ENCODE measurements at regions not wholly inside any gene's neighbourhood (a gene's known extent, or its start where the extent isn't known, plus 50 kb on each side); places are given as distances from the start of the nearest gene placed in this dataset.

DNA sequence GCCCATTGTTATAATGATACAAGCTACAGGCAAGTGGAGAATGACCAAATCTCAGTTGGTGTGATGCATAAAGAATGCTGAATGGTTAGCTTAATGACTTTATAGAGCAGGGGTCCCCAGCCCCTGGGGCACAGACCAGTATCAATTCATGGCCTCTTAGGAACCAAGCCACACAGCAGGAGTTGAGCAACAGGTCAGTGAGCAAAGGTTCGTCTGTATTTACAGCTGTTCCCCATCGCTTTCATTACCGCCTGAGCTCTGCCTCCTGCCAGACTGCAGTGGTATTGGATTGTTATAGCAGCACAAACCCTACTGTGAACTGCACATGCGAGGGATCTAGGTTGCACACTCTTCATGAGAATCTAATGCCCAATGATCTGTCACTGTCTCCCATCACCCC lies 114.0 kb upstream of the ZFHX3 start:
- Histone ChIP-seq H3K9ac (ENCODE audit: low read length) (no peak overlapping the region), H3K27ac (ENCODE audit: low read depth, low read length) (no peak overlapping the region), H3K4me3 (ENCODE audit: low read length) (no peak overlapping the region), H3K36me3 (ENCODE audit: control insufficient read depth, insufficient read depth, low read length) (no peaks in the 10 kb centered on the region), H3K27me3 (ENCODE audit: control insufficient read depth, insufficient read depth, low read length) (no peaks in the 10 kb centered on the region), H3K4me1 (ENCODE audit: control insufficient read depth, insufficient read depth, low read length) (no peaks in the 10 kb centered on the region)

DNA sequence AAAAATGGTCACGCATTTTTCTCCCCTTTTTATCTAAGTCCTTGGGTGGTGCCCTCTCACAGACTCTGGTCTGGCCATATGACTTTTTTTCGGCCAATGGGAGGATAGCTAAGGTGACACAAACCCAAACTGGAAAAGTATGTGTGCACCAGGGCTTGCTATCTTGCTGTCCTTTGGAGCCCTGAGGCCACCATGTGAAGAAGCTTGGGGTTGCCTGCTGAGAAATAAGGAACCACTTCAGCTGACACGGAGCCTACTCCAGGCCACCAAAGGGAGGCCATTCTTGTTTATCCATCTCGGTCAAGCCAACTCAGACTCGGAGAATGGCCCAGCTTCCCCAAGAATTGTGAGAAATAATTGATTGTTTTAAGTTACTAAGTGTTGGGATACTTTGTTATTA lies 111.4 kb upstream of the ZFHX3 start:
- Histone ChIP-seq H3K27me3 (ENCODE audit: control insufficient read depth, insufficient read depth, low read length) (no peaks in the 10 kb centered on the region), H3K9ac (ENCODE audit: low read length) (no peak overlapping the region), H3K4me1 (ENCODE audit: control insufficient read depth, insufficient read depth, low read length) (no peaks in the 10 kb centered on the region), H3K27ac (ENCODE audit: low read depth, low read length) (no peak overlapping the region), H3K4me3 (ENCODE audit: low read length) (no peak overlapping the region), H3K36me3 (ENCODE audit: control insufficient read depth, insufficient read depth, low read length) (no peaks in the 10 kb centered on the region)

- no peaks in the 10 kb centered on the region for H3K36me3 ChIP-seq (ENCODE audit: control insufficient read depth, insufficient read depth, low read length)
- no peaks in the 10 kb centered on the region for H3K4me1 ChIP-seq (ENCODE audit: control insufficient read depth, insufficient read depth, low read length)
- H3K27ac ChIP-seq (ENCODE audit: low read depth, low read length) = no peak overlapping the region
- H3K27me3 ChIP-seq (ENCODE audit: control insufficient read depth, insufficient read depth, low read length) = no peaks in the 10 kb centered on the region
- no peak overlapping the region for H3K4me3 ChIP-seq (ENCODE audit: low read length)
- no peak overlapping the region for H3K9ac ChIP-seq (ENCODE audit: low read length)
These were observed 109.9 kb upstream of the ZFHX3 start for GRCh38 chr16:73157861-73158260.

- Histone ChIP-seq H3K27me3 (ENCODE audit: control insufficient read depth, insufficient read depth, low read length) (no peaks in the 10 kb centered on the region), H3K27ac (ENCODE audit: low read depth, low read length) (no peak overlapping the region), H3K9ac (ENCODE audit: low read length) (no peak overlapping the region), H3K4me1 (ENCODE audit: control insufficient read depth, insufficient read depth, low read length) (no peaks in the 10 kb centered on the region), H3K4me3 (ENCODE audit: low read length) (no peak overlapping the region), H3K36me3 (ENCODE audit: control insufficient read depth, insufficient read depth, low read length) (no peaks in the 10 kb centered on the region)
These were observed 106.3 kb upstream of the ZFHX3 start for GRCh38 chr16:73154063-73154870.

- H3K27me3 ChIP-seq (ENCODE audit: control insufficient read depth, insufficient read depth, low read length) = no peaks in the 10 kb centered on the region
- H3K27ac ChIP-seq (ENCODE audit: low read depth, low read length) = no peak overlapping the region
- H3K4me3 ChIP-seq (ENCODE audit: low read length) = no peak overlapping the region
- H3K4me1 ChIP-seq (ENCODE audit: control insufficient read depth, insufficient read depth, low read length) = no peaks in the 10 kb centered on the region
- no peaks in the 10 kb centered on the region for H3K36me3 ChIP-seq (ENCODE audit: control insufficient read depth, insufficient read depth, low read length)
- H3K9ac ChIP-seq (ENCODE audit: low read length) = no peak overlapping the region
These were observed 104.6 kb upstream of the ZFHX3 start for GRCh38 chr16:73152386-73153125.

GRCh38 chr16:73151941-73152340 lies 104.0 kb upstream of the ZFHX3 start:
- Histone ChIP-seq H3K4me3 (ENCODE audit: low read length) (no peak overlapping the region), H3K4me1 (ENCODE audit: control insufficient read depth, insufficient read depth, low read length) (no peaks in the 10 kb centered on the region), H3K27me3 (ENCODE audit: control insufficient read depth, insufficient read depth, low read length) (no peaks in the 10 kb centered on the region), H3K36me3 (ENCODE audit: control insufficient read depth, insufficient read depth, low read length) (no peaks in the 10 kb centered on the region), H3K27ac (ENCODE audit: low read depth, low read length) (no peak overlapping the region), H3K9ac (ENCODE audit: low read length) (no peak overlapping the region)

DNA sequence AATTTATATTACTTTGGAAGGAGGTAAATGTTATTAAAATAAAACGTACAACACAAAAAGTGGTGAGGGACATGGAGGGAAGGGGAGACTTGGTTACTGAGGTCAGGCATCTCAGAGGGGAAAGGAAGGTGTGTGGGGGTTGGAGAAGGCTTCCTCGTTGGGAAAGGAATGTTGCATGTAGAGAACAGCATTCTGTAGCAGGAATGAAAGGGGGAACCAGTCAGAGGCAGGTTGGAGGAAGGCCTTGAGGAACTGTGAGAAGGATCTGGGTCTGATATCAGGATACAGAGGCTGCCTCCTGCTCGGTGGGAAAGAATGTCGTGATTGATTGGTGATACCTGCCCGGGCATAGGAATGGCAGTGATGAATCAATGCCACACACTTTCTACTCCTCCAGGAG lies 103.3 kb upstream of the ZFHX3 start:
- Histone ChIP-seq H3K4me3 (ENCODE audit: low read length) (no peak overlapping the region), H3K4me1 (ENCODE audit: control insufficient read depth, insufficient read depth, low read length) (no peaks in the 10 kb centered on the region), H3K36me3 (ENCODE audit: control insufficient read depth, insufficient read depth, low read length) (no peaks in the 10 kb centered on the region), H3K27ac (ENCODE audit: low read depth, low read length) (no peak overlapping the region), H3K27me3 (ENCODE audit: control insufficient read depth, insufficient read depth, low read length) (no peaks in the 10 kb centered on the region), H3K9ac (ENCODE audit: low read length) (no peak overlapping the region)

- Histone ChIP-seq H3K4me3 (ENCODE audit: low read length) (no peak overlapping the region), H3K4me1 (ENCODE audit: control insufficient read depth, insufficient read depth, low read length) (no peaks in the 10 kb centered on the region), H3K9ac (ENCODE audit: low read length) (no peak overlapping the region), H3K27ac (ENCODE audit: low read depth, low read length) (no peak overlapping the region), H3K36me3 (ENCODE audit: control insufficient read depth, insufficient read depth, low read length) (no peaks in the 10 kb centered on the region), H3K27me3 (ENCODE audit: control insufficient read depth, insufficient read depth, low read length) (no peaks in the 10 kb centered on the region)
These were observed 102.9 kb upstream of the ZFHX3 start for GRCh38 chr16:73150786-73151185.

DNA sequence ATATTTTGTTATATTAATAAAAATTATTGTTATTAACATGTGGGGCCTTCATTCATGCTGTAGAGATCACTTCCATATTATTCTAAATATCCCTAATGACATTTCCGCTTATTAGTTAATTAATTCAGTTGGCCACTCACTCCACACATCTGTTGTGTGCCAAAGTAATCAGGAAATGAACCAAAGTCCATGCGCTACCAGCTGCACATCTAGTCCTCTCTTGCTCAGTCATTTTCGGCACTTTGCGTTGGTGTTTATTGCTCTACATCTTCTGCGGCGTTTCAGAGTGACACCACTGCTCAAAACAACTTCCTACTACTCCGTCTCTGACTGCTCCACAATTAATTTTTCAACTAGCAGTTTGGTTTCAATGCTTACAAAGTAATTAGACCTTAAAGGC lies 101.4 kb upstream of the ZFHX3 start:
- H3K27ac ChIP-seq (ENCODE audit: low read depth, low read length) = no peak overlapping the region
- H3K4me1 ChIP-seq (ENCODE audit: control insufficient read depth, insufficient read depth, low read length) = no peaks in the 10 kb centered on the region

DNA sequence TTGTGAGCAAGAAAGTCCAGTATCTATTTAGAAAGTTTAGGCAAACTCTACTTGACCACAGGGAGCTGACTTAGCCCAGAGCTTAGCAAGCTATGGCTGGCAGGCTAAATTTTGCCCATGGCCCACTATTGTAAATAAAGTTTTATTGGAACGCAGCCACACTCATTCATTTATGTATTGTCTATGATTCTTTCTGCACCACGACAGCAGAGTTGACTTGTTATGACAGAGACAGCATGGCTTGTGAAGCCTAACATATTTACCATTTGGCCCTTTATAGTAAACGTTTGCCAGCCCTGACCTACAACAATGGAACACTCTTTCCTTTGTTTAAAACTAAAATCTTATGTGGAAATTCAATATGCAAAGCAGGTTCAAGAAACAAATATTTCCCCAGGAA lies 100.0 kb upstream of the ZFHX3 start:
- no peaks in the 10 kb centered on the region for H3K4me1 ChIP-seq (ENCODE audit: control insufficient read depth, insufficient read depth, low read length)
- no peak overlapping the region for H3K9ac ChIP-seq (ENCODE audit: low read length)
- H3K4me3 ChIP-seq (ENCODE audit: low read length) = no peak overlapping the region
- H3K36me3 ChIP-seq (ENCODE audit: control insufficient read depth, insufficient read depth, low read length) = no peaks in the 10 kb centered on the region
- H3K27me3 ChIP-seq (ENCODE audit: control insufficient read depth, insufficient read depth, low read length) = no peaks in the 10 kb centered on the region
- no peak overlapping the region for H3K27ac ChIP-seq (ENCODE audit: low read depth, low read length)

More for the DNA sequence above, 101.4 kb upstream of the ZFHX3 start:
- Histone ChIP-seq H3K27me3 (ENCODE audit: control insufficient read depth, insufficient read depth, low read length) (no peaks in the 10 kb centered on the region), H3K4me3 (ENCODE audit: low read length) (no peak overlapping the region), H3K36me3 (ENCODE audit: control insufficient read depth, insufficient read depth, low read length) (no peaks in the 10 kb centered on the region), H3K9ac (ENCODE audit: low read length) (no peak overlapping the region)

- no peak overlapping the region for H3K27ac ChIP-seq (ENCODE audit: low read depth, low read length)
- no peaks in the 10 kb centered on the region for H3K27me3 ChIP-seq (ENCODE audit: control insufficient read depth, insufficient read depth, low read length)
- no peaks in the 10 kb centered on the region for H3K36me3 ChIP-seq (ENCODE audit: control insufficient read depth, insufficient read depth, low read length)
- H3K4me1 ChIP-seq (ENCODE audit: control insufficient read depth, insufficient read depth, low read length) = no peaks in the 10 kb centered on the region
- no peak overlapping the region for H3K9ac ChIP-seq (ENCODE audit: low read length)
- no peak overlapping the region for H3K4me3 ChIP-seq (ENCODE audit: low read length)
These were observed 97.4 kb upstream of the ZFHX3 start for GRCh38 chr16:73145166-73145880.

DNA sequence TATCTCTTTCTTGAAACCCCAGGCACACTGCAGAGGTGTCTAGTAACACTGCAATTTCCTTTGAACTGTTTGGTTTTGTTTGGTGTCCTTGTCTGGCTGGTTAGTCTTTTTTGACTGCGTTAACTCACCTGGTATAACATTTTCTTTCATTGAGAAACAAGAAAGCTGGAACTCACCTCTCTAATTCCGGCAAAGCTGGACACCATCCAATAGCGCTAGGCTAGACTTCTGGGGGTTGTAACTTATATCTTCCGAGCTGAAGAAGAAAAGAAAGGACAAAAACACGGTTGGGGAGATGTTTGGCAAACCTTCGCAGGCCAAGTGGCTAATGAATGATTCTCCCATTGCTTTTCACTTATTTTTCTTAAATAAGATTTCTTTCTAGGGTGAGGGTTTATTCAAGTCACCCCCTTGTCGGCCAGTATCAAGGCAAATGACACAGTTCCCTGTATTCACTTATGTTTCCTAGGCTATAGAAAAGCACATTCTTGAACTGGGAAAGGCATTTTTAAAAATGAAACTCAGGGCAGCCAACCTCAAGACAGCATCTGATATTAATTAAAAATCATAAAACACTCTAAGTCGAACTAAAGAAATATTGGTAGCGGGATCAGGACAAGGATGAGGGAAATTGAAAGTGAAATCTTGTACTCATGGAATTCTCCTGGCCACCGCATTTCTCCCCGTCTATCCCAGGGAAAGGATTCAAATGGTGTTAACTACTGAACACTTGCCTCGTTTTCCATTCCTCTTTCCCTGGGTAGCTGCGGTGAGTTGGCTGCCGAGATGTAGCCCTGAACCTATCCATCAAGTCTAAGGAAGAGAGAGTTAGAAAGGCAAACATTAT lies 95.9 kb upstream of the ZFHX3 start:
- Histone ChIP-seq H3K4me1 (ENCODE audit: control insufficient read depth, insufficient read depth, low read length) (no peaks in the 10 kb centered on the region), H3K4me3 (ENCODE audit: low read length) (peak overlapping the region; percentile 17), H3K9ac (ENCODE audit: low read length) (no peak overlapping the region), H3K36me3 (ENCODE audit: control insufficient read depth, insufficient read depth, low read length) (no peaks in the 10 kb centered on the region), H3K27ac (ENCODE audit: low read depth, low read length) (no peak overlapping the region), H3K27me3 (ENCODE audit: control insufficient read depth, insufficient read depth, low read length) (no peaks in the 10 kb centered on the region)
